H1 (cell line): ENCODE measurements at regions not wholly inside any gene's neighbourhood (a gene's known extent, or its start where the extent isn't known, plus 50 kb on each side); places are given as distances from the start of the nearest gene placed in this dataset.

ENCODE experiments used
- CTCF ChIA-PET: fragments of 300-600 bp; sonication (Branson Sonifier 250); formaldehyde crosslinking; loops from one replicate; lab custom pipeline; 2021; ENCODE audit not compliant: partially characterized antibody; lab: Charles Lee
- POLR2A ChIA-PET: fragments of 300-600 bp; sonication (Branson Sonifier 250); formaldehyde crosslinking; loops from one replicate; lab custom pipeline; 2021; ENCODE audit warnings: inconsistent platforms; ENCODE audit not compliant: partially characterized antibody; lab: Charles Lee
- DNase-seq, 2 experiments: peaks; one replicate each; pipeline versions ENCODE4 v3.0.0 to v3.0.0-alpha.2; 2010 to 2022; ENCODE audit warnings: low spot score in 2 of 2, low read depth in 1 of 2, mixed read lengths in 1 of 2
- FAIRE-seq: peaks from 2 replicates; lab custom pipeline; 2011; peaks lifted over from hg19 to GRCh38; lab: Jason Lieb, UNC
- H2AFZ ChIP-seq: 2 replicates; pipeline ENCODE4 v1.8.1; 2012; ENCODE audit warnings: low read length, inconsistent platforms
- H2AK5ac ChIP-seq: 2 replicates; pipeline ENCODE4 v1.6.1; 2013; ENCODE audit warnings: low read depth, low read length
- H2BK120ac ChIP-seq: replicated peaks from 2 replicates; pipeline ENCODE3; 2013; ENCODE audit warnings: low read depth, low read length, inconsistent platforms
- H2BK12ac ChIP-seq: 2 replicates; pipeline ENCODE4 v1.6.1; 2013; ENCODE audit warnings: low read depth, low read length
- H2BK15ac ChIP-seq: 2 replicates; pipeline ENCODE4 v1.6.1; 2013; ENCODE audit warnings: low read length
- H2BK20ac ChIP-seq: 2 replicates; pipeline ENCODE4 v1.6.1; 2013; ENCODE audit warnings: low read length
- H2BK5ac ChIP-seq: 2 replicates; pipeline ENCODE4 v1.6.1; 2013; ENCODE audit warnings: low read depth, low read length
- H3K14ac ChIP-seq: 2 replicates; pipeline ENCODE4 v1.6.1; 2013; ENCODE audit warnings: inconsistent platforms; ENCODE audit not compliant: insufficient read length
- H3K18ac ChIP-seq: 2 replicates; pipeline ENCODE4 v1.6.1; 2013; ENCODE audit warnings: low read length; ENCODE audit errors: extremely low read depth
- H3K23ac ChIP-seq: 2 replicates; pipeline ENCODE4 v1.6.1; 2013; ENCODE audit warnings: inconsistent platforms; ENCODE audit not compliant: insufficient read length
- H3K23me2 ChIP-seq: 2 replicates; pipeline ENCODE4 v1.6.1; 2013; ENCODE audit warnings: low read depth, low read length
- H3K27ac ChIP-seq: 2 replicates; pipeline ENCODE4 v1.6.1; 2011; ENCODE audit warnings: low read depth, low read length, inconsistent platforms
- H3K27me3 ChIP-seq, 4 experiments: replicated peaks in 1 of 4; 1 replicate in 1 of 4; 2 replicates in 3 of 4; pipeline versions ENCODE4 v1.6.1 to v1.8.1; 2011 to 2013; ENCODE audit warnings: low read length in 3 of 4, mild to moderate bottlenecking in 3 of 4, inconsistent platforms in 2 of 4, mixed read lengths in 2 of 4, moderate library complexity in 1 of 4; ENCODE audit not compliant: control insufficient read depth in 3 of 4, insufficient read depth in 3 of 4; ENCODE audit errors: extremely low read depth in 1 of 4
- H3K36me3 ChIP-seq, 4 experiments: 2 replicates each; pipeline versions ENCODE4 v1.6.1 to v1.8.1; 2011 to 2013; ENCODE audit warnings: mild to moderate bottlenecking in 4 of 4, low read length in 3 of 4, moderate library complexity in 2 of 4, control low read depth in 1 of 4, inconsistent platforms in 1 of 4; ENCODE audit not compliant: insufficient read depth in 4 of 4, control insufficient read depth in 2 of 4
- H3K4ac ChIP-seq: replicated peaks from 2 replicates; pipeline ENCODE3; 2013; ENCODE audit warnings: low read length, low read depth, mixed read lengths, inconsistent platforms; ENCODE audit not compliant: insufficient read length
- H3K4me1 ChIP-seq, 4 experiments: replicated peaks in 1 of 4; 1 replicate in 1 of 4; 2 replicates in 3 of 4; pipeline versions ENCODE4 v1.6.1 to v1.8.1; 2011 to 2013; ENCODE audit warnings: low read length in 3 of 4, inconsistent platforms in 2 of 4, mixed read lengths in 1 of 4; ENCODE audit not compliant: insufficient read depth in 4 of 4, control insufficient read depth in 3 of 4
- H3K4me2 ChIP-seq, 2 experiments: 2 replicates each; pipeline versions ENCODE4 v1.6.1 to v1.8.1; 2011 to 2013; ENCODE audit warnings: low read depth in 2 of 2, low read length in 2 of 2, control low read depth in 1 of 2, inconsistent platforms in 1 of 2, mild to moderate bottlenecking in 1 of 2; ENCODE audit not compliant: insufficient read depth in 1 of 2
- H3K4me3 ChIP-seq, 4 experiments: fragments of 200-600, 300-600 bp in 1 of 4; sonication (generic), shearing (Covaris generic), sonication (Bioruptor Twin) in 1 of 4; 2 replicates each; pipeline versions ENCODE4 v1.5.1 to v1.8.1; 2011 to 2016; ENCODE audit warnings: low read length in 4 of 4, low read depth in 3 of 4, control low read depth in 2 of 4, inconsistent platforms in 2 of 4, mild to moderate bottlenecking in 2 of 4, mixed read lengths in 1 of 4, moderate library complexity in 1 of 4; ENCODE audit not compliant: insufficient read depth in 2 of 4; ENCODE audit errors: extremely low read depth in 1 of 4
- H3K56ac ChIP-seq: replicated peaks from 2 replicates; pipeline ENCODE3; 2013; ENCODE audit warnings: low read depth, mild to moderate bottlenecking, mixed read lengths, low read length, inconsistent platforms; ENCODE audit not compliant: insufficient read length
- H3K79me1 ChIP-seq: 2 replicates; pipeline ENCODE4 v1.6.1; 2013; ENCODE audit warnings: low read depth, low read length, control low read depth
- H3K79me2 ChIP-seq, 2 experiments: 2 replicates each; pipeline versions ENCODE4 v1.6.1 to v1.8.1; 2012 to 2013; ENCODE audit warnings: low read length in 2 of 2, mild to moderate bottlenecking in 2 of 2, inconsistent platforms in 1 of 2; ENCODE audit not compliant: insufficient read depth in 2 of 2, control insufficient read depth in 1 of 2
- H3K9ac ChIP-seq, 4 experiments: replicated peaks in 1 of 4; 1 replicate in 1 of 4; 2 replicates in 3 of 4; pipeline versions ENCODE4 v1.6.1 to v1.8.1; 2011 to 2013; ENCODE audit warnings: low read depth in 3 of 4, low read length in 3 of 4, control low read depth in 2 of 4, mild to moderate bottlenecking in 2 of 4, moderate library complexity in 2 of 4, inconsistent platforms in 1 of 4; ENCODE audit errors: extremely low read depth in 1 of 4
- H3K9me3 ChIP-seq, 2 experiments: 2 replicates each; pipeline versions ENCODE4 v1.6.1 to v1.8.1; 2012 to 2013; ENCODE audit warnings: mild to moderate bottlenecking in 2 of 2, moderate library complexity in 2 of 2, control low read depth in 1 of 2, inconsistent platforms in 1 of 2, low read depth in 1 of 2, low read length in 1 of 2, mixed read lengths in 1 of 2; ENCODE audit not compliant: insufficient read depth in 2 of 2
- H4K20me1 ChIP-seq, 2 experiments: replicated peaks in 1 of 2; 2 replicates each; pipeline versions ENCODE3 to v1.8.1; 2011 to 2013; ENCODE audit warnings: inconsistent platforms in 2 of 2, low read length in 2 of 2, mild to moderate bottlenecking in 1 of 2; ENCODE audit not compliant: insufficient read depth in 2 of 2, control insufficient read depth in 1 of 2
- H4K5ac ChIP-seq: 2 replicates; pipeline ENCODE4 v1.6.1; 2013; ENCODE audit warnings: low read length, low read depth, mixed read lengths, inconsistent platforms; ENCODE audit not compliant: insufficient read length
- H4K8ac ChIP-seq: 2 replicates; pipeline ENCODE4 v1.8.0; 2013; ENCODE audit warnings: mild to moderate bottlenecking, moderate library complexity, low read length, inconsistent platforms; ENCODE audit not compliant: insufficient read depth; ENCODE audit errors: extremely low read depth
- H4K91ac ChIP-seq: replicated peaks from 2 replicates; pipeline ENCODE3; 2013; ENCODE audit warnings: low read length, mixed read lengths, inconsistent platforms; ENCODE audit not compliant: insufficient read length
- JUN ChIP-seq: IDR thresholded peaks from 2 replicates; pipeline ENCODE4 v1.6.1; 2011; ENCODE audit warnings: low read depth, mild to moderate bottlenecking, improper control_type of control experiment, low read length
- NRF1 ChIP-seq: IDR thresholded peaks from 2 replicates; pipeline ENCODE4 v1.6.1; 2011; ENCODE audit warnings: mild to moderate bottlenecking, low read depth, low read length, improper control_type of control experiment
- SP4 ChIP-seq: IDR thresholded peaks from 2 replicates; pipeline ENCODE4 v1.6.1; 2012; ENCODE audit warnings: low read length, inconsistent platforms
- WGBS, 2 experiments: shearing (Covaris generic) in 1 of 2; methylation state at CpG; one replicate each; pipeline versions ENCODE4 v1.1.6 to v1.1.7; 2013 to 2015; ENCODE audit warnings: low lambda C conversion rate in 2 of 2, mixed read lengths in 2 of 2, inconsistent platforms in 1 of 2, low coverage in 1 of 2, missing lambda C conversion rate in 1 of 2; ENCODE audit not compliant: insufficient replicate concordance in 2 of 2, insufficient coverage in 1 of 2, insufficient read length in 1 of 2; ENCODE audit errors: extremely low coverage in 1 of 2, missing lambda C conversion rate in 1 of 2; 5-methylcytosine and 5-hydroxymethylcytosine counted together

DNA sequence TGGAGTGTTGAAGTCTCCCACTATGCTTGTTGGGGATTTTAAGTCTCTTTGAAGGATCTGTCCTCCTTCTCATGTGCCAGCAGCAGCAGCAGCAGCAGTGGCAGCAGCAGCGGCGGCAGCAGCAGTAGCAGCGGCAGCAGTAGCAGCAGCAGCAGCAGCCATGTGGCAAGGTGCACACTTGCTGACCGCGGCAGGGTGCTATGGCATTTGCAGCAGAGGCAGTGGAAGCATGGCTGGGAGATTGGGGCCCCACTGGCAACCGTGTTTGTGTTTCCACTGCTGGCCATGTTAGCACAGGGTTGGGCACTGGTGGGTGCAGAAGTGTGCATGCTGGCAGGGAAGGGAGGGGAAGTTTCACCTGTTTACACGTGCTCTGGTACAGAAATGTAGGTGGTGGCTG lies 280.1 kb downstream of the NUP35 start:
- 0 out of 2 replicates have a peak overlapping the region, but pooled peaks have one; percentile 32 for H2BK20ac ChIP-seq
- peak overlapping the region; percentile 43 for H2BK120ac ChIP-seq
- H3K36me3 ChIP-seq, result no peaks in the 10 kb centered on the region
- TF ChIP-seq NRF1 (no peak), JUN (no peak), SP4 (no peak)
- H3K9me3 ChIP-seq, result no peaks in the 10 kb centered on the region; a peak in 1 of 4 replicates
- H3K27ac ChIP-seq, result no peak overlapping the region; the same call in 1 of the 2 replicates
- no peak overlapping the region for H2BK5ac ChIP-seq
- no peak overlapping the region for H4K5ac ChIP-seq
- H4K20me1 ChIP-seq, result no peaks in the 10 kb centered on the region
- POLR2A ChIA-PET, result no interaction called here
- no peak overlapping the region for H3K4me2 ChIP-seq
- no peaks in the 10 kb centered on the region for H3K79me2 ChIP-seq
- H4K8ac ChIP-seq, result no peak overlapping the region
- no peaks in the 10 kb centered on the region for H3K79me1 ChIP-seq
- no peak overlapping the region for H3K4me3 ChIP-seq
- no peak overlapping the region for H2AFZ ChIP-seq
- no peak overlapping the region for H2AK5ac ChIP-seq
- no peaks in the 10 kb centered on the region for H3K23me2 ChIP-seq
- no peaks in the 10 kb centered on the region for H3K27me3 ChIP-seq
- 0 out of 2 replicates have a peak overlapping the region, but pooled peaks have one; percentile 46 for H2BK15ac ChIP-seq
- H2BK12ac ChIP-seq, result peak overlapping the region; percentile 60; the same call in 1 of the 2 replicates
- H4K91ac ChIP-seq, result peak overlapping the region; percentile 54
- H3K56ac ChIP-seq, result peak overlapping the region; percentile 3
- no peak for DNase-seq
- H3K23ac ChIP-seq, result no peak overlapping the region
- no peak overlapping the region for H3K14ac ChIP-seq
- 96% methylated on average over 7 of the region's 7 CpGs; no CpG with 5 or more reads in 1 of the 2 experiments for WGBS, 2 experiments
- FAIRE-seq, result no peak
- H3K9ac ChIP-seq, result no peak overlapping the region; a peak in 1 of 7 replicates
- peak overlapping the region; percentile 13; the same call in 1 of the 2 replicates for H3K18ac ChIP-seq
- peaks cover 0 to 10% (median 0%) of the 10 kb centered on the region in 4 experiments; a peak in 1 of 7 replicates for H3K4me1 ChIP-seq
- CTCF ChIA-PET, result interaction anchor here (0.8 kb wide), 1 partner anchor 13 kb away, joined by 3 read pairs; no protein-coding TSS in a partner anchor
- no peak overlapping the region for H3K4ac ChIP-seq
